NCI-H460 (cell line): ENCODE measurements at regions not wholly inside any gene's neighbourhood (a gene's known extent, or its start where the extent isn't known, plus 50 kb on each side); places are given as distances from the start of the nearest gene placed in this dataset.

Source experiments
- DNase-seq: peaks from one replicate; pipeline ENCODE4 v3.0.0-alpha.2; 2016; ENCODE audit warnings: low read depth; ENCODE audit errors: extremely low read depth
- small RNA-seq, 2 experiments: library from RNA; depleted of rRNA; stranded (forward); fragments of <200 nt; gene quantifications; one replicate each; pipeline ENCODE3, GENCODE V24; 2014

- no peak for DNase-seq
Measured at GRCh38 chr13:103157434-103158145, 91.4 kb upstream of the SLC10A2 start.

DNA sequence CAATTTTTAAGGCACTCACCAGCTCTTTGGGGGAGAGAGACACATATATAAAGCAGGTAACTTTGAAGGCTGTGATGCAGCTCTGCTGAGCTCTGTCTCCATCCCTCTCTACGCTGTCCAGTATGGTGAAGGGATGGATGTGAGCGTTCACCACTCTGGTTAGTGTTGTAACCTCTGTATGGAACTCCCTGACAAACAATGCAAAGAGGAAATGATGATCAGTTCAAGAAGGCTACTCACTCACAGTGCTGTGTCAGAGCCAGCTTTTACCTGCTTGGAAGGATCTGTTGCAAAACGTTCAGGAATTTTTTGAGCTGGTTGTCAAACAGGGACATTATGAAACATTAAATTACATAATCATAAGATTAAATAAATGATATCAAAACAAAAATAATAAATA, 90.8 kb upstream of the SLC10A2 start:
- no peak for DNase-seq

DNA sequence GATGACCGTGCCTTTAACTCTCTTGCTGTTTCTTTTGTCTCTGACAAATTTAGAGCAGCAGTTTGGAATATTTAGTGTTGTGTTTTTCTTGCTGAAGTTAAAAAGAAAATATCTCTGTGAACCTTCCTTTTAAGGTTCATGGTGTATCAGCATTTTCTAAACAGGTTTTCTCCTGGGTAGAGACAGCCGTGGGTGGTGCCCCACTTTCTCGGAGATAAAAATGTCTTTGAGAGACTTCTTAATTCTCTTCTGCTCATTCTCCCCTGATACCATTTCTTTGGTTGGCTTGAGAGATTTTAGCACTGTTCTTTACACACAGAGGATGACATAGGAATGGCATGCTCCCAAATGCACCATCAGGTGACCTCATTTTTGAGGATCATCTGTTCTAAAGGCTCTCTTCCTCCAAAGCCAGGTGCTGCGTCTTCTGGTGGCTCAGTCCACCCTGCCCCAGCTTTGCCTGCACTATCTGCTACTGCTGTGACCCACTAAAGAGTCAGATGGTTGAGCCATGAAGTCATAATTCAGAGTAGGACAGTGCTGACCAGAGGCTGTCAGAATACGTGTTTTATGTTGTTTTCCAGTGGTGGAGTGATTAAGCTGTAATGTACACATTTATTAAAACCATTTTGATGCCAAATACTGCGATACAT, 90.3 kb upstream of the SLC10A2 start:
- DNase-seq, result no peak

- DNase-seq, result no peak
Measured at GRCh38 chr13:103153466-103153865, 87.2 kb upstream of the SLC10A2 start.

GRCh38 chr13:103147961-103148360, 81.7 kb upstream of the SLC10A2 start:
- DNase-seq, result no peak

DNA sequence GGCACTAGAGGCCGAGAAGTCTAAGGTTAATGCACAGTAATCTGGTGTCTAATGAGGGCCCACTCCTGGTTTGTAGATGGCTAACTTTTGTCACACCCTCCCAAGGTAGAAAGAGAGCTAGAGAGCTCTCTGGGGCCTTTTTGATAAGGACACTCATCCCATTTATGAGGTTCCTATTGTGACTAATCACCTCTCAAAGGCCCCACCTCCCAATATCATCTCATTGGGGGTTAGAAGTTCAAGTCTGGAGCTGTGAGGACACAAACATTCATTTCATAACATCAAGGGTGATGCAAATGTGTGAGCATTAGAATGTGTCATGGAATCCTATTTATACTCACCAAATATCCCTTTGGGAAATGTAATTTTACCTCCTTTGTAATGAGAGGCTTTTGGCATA, 79.2 kb upstream of the SLC10A2 start:
- no peak for DNase-seq

GRCh38 chr13:103143432-103143831, 77.2 kb upstream of the SLC10A2 start:
- DNase-seq, result no peak

DNA sequence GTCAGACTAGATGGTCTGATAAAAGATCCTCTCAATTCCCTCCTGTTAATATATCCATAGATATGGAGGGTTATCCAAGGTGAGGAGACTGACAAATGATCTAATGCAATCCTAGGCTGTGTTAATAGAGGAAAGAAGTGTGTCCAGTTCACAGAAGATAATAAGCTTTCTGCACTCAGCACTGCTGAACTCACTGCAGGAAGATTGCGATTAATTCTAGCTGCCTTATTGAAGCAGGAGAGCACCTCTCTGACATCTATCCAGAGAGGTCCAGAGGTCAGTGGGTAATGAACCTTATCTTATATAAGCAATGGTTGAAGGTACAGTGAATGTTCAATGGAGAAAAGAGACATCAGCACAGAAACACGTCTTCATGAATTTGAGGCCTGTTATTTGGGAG, 75.9 kb upstream of the SLC10A2 start:
- DNase-seq, result no peak

DNA sequence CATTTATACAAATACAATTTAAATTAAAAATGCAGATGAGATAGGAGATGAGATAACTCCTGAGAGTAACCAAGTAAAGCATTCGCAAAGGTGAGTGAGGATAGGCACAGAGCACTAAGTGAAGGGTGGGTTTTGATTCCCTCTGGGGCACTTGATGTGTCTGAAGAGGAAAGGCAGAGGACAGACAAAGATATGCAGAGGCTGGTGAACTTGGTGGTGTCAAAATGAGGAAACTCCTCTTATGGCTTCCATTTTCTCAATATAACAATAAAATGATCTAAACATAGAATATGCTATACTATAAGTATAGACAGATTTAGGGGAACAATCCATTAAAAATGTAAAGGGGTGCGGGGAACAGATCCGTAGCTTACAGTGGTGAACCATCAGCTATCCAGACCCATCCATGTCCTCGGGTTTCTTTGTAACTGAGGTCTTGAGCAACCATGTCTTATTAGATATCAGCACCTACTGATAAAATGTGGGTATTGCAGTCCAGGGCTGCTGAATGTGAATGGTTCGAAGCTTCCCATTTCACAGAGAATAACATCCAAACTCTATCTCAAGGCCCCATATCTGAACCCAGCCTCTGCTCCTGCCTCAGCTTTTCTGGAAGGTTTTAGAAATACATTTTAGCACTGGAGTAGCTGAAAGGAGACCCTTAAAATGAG, 73.9 kb upstream of the SLC10A2 start:
- DNase-seq, result no peak

DNA sequence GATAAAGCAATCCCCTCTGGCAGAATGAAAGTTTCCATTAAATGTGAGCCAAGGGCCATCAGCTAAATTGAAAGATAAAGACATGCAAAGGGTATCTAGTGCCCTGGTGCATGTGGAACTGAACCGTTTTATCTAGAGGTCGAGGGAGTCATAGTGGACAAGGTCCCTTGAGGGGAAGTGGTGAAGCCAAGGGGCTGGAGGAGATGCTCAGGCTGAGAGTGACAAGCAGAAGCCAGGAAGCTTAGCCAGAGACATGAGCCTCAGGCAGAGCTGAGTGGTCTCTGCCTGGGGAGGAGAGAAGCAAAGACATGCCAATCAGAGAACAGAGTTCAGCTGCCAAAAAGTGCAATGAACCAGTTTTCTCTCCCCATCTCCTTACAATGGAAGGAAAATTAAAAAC, 68.1 kb upstream of the SLC10A2 start:
- no peak for DNase-seq

- no peak for DNase-seq
Measured at GRCh38 chr13:103133556-103133955, 67.3 kb upstream of the SLC10A2 start.

- no peak for DNase-seq
Measured at GRCh38 chr13:103130681-103131210, 64.5 kb upstream of the SLC10A2 start.

DNA sequence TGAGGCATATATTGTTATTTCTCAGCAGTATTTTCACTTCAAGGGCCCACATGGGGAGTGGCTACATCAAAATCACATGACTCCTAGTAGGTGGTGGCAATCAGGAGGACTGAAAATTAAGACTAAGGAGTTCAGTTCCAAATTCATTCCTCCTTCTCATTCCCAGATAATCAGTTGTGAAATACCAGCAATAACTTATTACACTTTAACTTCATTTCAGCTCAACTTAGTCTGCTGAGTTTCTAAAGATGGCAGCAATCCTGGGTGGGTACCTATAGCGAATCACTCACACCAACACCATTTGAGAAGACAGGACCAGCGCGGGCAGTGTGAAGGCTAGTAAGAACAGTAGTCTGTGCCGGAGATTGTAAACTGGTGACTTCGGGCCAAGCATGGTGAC, 63.9 kb upstream of the SLC10A2 start:
- DNase-seq, result no peak

Small RNA genes lying in the stretch of these regions (small RNA-seq; reads per million reads assigned to genes)
- gene RF00402, result 0 reads per million in 2 experiments
- 0 reads per million in 2 experiments for gene RF02090
- 0 reads per million in 2 experiments for gene RF02091
- gene RNA5SP38, result 0 reads per million in 2 experiments
